ENCODE measurements at regions not wholly inside any gene's neighbourhood (a gene's known extent, or its start where the extent isn't known, plus 50 kb on each side); places are given as distances from the start of the nearest gene placed in this dataset.

DNA sequence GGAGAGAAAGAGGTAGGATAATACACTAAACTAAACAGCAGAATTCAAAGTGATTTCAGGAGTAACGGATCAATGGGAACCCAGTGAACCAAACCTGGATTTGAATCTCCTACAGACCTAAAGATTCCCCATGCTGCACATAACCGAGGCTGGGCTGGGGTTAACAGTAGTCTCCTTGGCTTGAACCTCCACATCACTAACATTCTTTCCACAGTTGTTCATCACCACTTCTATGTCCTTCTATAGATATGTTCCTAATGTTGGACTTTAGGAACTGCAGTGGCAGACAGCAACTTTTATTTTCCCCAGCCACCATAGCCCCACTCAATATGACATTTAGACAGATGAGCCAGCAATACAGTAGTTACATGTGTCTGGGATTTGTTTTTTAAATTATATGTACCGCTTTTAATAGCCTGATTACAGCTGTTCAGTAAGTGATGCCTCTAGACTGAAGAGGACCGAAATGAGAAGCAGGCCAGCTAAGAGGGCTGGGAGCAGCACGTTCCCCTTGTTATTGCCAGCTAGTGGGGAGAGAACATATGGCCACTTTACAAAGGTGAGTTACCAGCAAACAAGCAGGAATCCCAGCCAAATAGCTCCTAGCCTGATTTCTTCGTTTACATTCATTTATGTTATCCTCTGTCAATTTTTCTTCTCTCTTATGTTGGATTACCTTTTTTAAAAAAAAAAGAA lies 472.6 kb upstream of the CDIN1 start:
- TF ChIP-seq POLR2AphosphoS5 (IDR thresholded peaks at IDR 0.05; ENCODE audit: low read depth, low read length) (no peak), POLR2A (IDR thresholded peaks at IDR 0.05; ENCODE audit: low read depth, low read length) (no peak)
